PC-9 (cell line): ENCODE measurements at regions not wholly inside any gene's neighbourhood (a gene's known extent, or its start where the extent isn't known, plus 50 kb on each side); places are given as distances from the start of the nearest gene placed in this dataset.

Experiments used
- BruUV-seq: library from RNA; stranded (reverse); fragments of 400-500 nt; replicated peaks from 2 replicates; lab custom pipeline; 2021; lab: Mats Ljungman, UMichigan
- CTCF ChIA-PET: fragments of 300-600 bp; sonication (Branson Sonifier 250); formaldehyde crosslinking; loops from one replicate; lab custom pipeline; 2022; ENCODE audit warnings: antibody characterized with exemption; lab: Charles Lee
- POLR2A ChIA-PET: fragments of 300-600 bp; sonication (Branson Sonifier 250); formaldehyde crosslinking; loops from one replicate; lab custom pipeline; 2022; ENCODE audit warnings: antibody characterized with exemption; ENCODE audit not compliant: unreplicated experiment; lab: Charles Lee
- DNase-seq, 2 experiments: peaks; one replicate each; pipeline versions ENCODE4 v3.0.0 to v3.0.0-alpha.2; 2015 to 2022; ENCODE audit warnings: mixed read lengths in 1 of 2
- H2AFZ ChIP-seq: fragments of 200-600 bp; sonication (generic); 2 replicates; pipeline ENCODE4 v1.8.1; 2017; ENCODE audit warnings: antibody characterized with exemption
- H3F3A ChIP-seq: fragments of 200-600 bp; sonication (generic); 2 replicates; pipeline ENCODE4 v1.8.1; 2017; ENCODE audit warnings: antibody characterized with exemption, mild to moderate bottlenecking, low read depth; ENCODE audit not compliant: insufficient read depth
- H3K27ac ChIP-seq: fragments of 200-600 bp; sonication (generic); 2 replicates; pipeline ENCODE4 v1.6.1; 2016; ENCODE audit warnings: mixed run types
- H3K27me3 ChIP-seq: fragments of 200-600 bp; sonication (generic); 2 replicates; pipeline ENCODE4 v1.6.1; 2016; ENCODE audit warnings: low read depth, mixed run types; ENCODE audit not compliant: insufficient read depth
- H3K36me3 ChIP-seq: fragments of 200-600 bp; sonication (generic); 2 replicates; pipeline ENCODE4 v1.6.1; 2016; ENCODE audit warnings: low read depth, mixed run types
- H3K4me1 ChIP-seq: fragments of 200-600 bp; sonication (generic); replicated peaks from 2 replicates; pipeline ENCODE4 v1.6.1; 2016; ENCODE audit warnings: mixed run types; ENCODE audit not compliant: insufficient read depth
- H3K4me2 ChIP-seq: fragments of 200-600 bp; sonication (generic); 2 replicates; pipeline ENCODE4 v1.6.1; 2017; ENCODE audit warnings: mixed run types
- H3K4me3 ChIP-seq: fragments of 200-600 bp; sonication (generic); 2 replicates; pipeline ENCODE4 v1.6.1; 2016; ENCODE audit warnings: mixed run types
- H3K79me2 ChIP-seq: fragments of 200-600 bp; sonication (generic); 2 replicates; pipeline ENCODE4 v1.6.1; 2017; ENCODE audit warnings: low read depth, mixed run types
- H3K9me2 ChIP-seq: fragments of 200-600 bp; sonication (generic); 2 replicates; pipeline ENCODE4 v1.8.1; 2017; ENCODE audit warnings: mild to moderate bottlenecking; ENCODE audit not compliant: insufficient read depth
- H3K9me3 ChIP-seq: fragments of 200-600 bp; sonication (generic); 2 replicates; pipeline ENCODE4 v1.8.1; 2016; ENCODE audit warnings: low read depth; ENCODE audit not compliant: insufficient read depth
- H4K20me1 ChIP-seq: fragments of 200-600 bp; sonication (generic); 2 replicates; pipeline ENCODE4 v1.8.1; 2017; ENCODE audit not compliant: insufficient read depth
- CTCF ChIP-seq: fragments of 200-600 bp; sonication (generic); conservative IDR thresholded peaks from 2 replicates; pipeline ENCODE4 v1.6.1; 2017; ENCODE audit warnings: mixed run types, antibody characterized with exemption, mild to moderate bottlenecking, moderate library complexity
- EZH2 ChIP-seq: fragments of 200-600 bp; sonication (generic); IDR thresholded peaks from 2 replicates; pipeline ENCODE4 v1.8.0; 2017; ENCODE audit warnings: antibody characterized with exemption, low read depth
- intact Hi-C: fragments of 100-400 bp; cut with micrococcal nuclease; formaldehyde crosslinking; loops from one replicate; pipeline ENCODE4 v1.10.0; 2022; ENCODE audit not compliant: unreplicated experiment

DNA sequence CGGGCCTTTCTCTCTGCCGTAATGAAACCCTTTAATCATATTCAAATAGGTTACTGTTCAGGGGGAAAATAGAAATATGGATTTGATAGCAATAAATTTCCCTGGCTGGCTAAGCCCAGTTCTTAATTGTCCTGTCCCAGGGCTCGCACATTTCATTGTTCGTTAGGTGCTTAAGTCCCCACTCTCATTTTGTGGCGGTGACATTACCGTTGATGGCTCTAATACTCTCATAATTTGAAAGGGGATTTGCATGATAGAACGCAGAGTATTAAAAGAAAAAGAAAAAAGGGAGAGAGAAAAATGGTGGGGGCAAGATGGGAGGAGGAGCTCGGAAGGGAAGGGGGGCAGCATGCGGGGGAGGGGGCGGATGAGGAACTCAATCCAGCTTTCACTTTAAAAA is 79.1 kb upstream of the FOXP4 start:
- DNase-seq = no peak
- H3K4me2 ChIP-seq = no peak overlapping the region
- ChIA-PET POLR2A (no interaction called here), CTCF (no interaction called here)
- H3K36me3 ChIP-seq = no peaks in the 10 kb centered on the region
- H3K9me2 ChIP-seq = no peaks in the 10 kb centered on the region
- no peaks in the 10 kb centered on the region for H3K4me1 ChIP-seq
- no peaks in the 10 kb centered on the region for H4K20me1 ChIP-seq
- H3K79me2 ChIP-seq = no peaks in the 10 kb centered on the region
- H3F3A ChIP-seq = no peaks in the 10 kb centered on the region
- H3K9me3 ChIP-seq = no peaks in the 10 kb centered on the region
- no peak overlapping the region for H3K4me3 ChIP-seq
- H3K27me3 ChIP-seq = peaks cover 24% of the 10 kb centered on the region; the same call in 1 of the 2 replicates
- no peak overlapping the region for H2AFZ ChIP-seq
- intact Hi-C loops = no loop called here
- TF ChIP-seq CTCF = no peak
- TF ChIP-seq EZH2 = no peak
- no peak overlapping the region for H3K27ac ChIP-seq
- no TSS peak for BruUV-seq

- intact Hi-C loops = no loop called here
- no peak for TF ChIP-seq EZH2
- TF ChIP-seq CTCF = no peak
These were observed 78.4 kb upstream of the FOXP4 start for GRCh38 chr6:41467627-41468404.

DNA sequence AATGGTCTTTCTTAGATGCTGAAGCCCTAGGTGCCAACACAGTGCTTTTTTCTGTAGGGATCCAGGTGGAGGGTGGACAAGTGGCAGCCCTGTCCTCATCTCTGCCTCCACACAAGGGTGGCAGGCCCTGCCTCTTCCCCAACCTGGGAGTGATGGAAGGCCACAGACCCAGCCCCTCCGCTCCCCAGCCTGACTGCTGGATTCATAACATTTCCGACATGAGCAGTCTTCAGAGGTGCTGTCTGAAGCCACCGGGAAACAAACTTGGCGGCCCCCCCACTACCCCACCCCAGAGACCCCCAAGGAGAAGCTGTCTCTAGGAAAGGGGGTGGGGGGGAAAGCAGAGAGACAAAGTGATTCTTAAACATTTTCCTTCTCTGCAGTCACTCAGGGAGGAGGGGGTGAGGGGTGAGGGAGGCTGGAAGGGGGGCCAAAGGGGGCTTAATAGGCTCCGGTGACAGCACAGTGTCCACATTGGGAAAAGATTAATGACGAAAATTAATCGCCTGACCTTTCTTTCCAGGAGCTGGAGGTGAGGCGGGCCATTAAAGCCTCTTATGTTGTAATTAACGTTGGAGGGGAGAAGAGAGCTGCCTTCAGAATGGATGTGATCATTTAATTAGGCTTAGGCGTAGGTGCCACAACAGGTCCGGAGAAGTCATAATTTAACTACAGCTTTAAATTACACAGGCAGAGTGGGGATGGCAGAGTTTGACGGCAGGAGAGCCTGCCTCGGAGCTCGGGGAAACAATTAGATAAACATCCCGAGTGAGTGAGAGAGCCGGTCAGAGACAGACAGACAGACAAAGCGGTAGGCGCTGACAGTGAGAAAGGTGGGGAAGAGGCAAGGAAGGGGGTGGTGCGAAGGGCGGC is 76.8 kb upstream of the FOXP4 start:
- Histone ChIP-seq H3F3A (no peaks in the 10 kb centered on the region), H3K4me1 (no peaks in the 10 kb centered on the region), H3K4me2 (no peak overlapping the region), H3K9me2 (no peaks in the 10 kb centered on the region), H4K20me1 (no peaks in the 10 kb centered on the region), H3K9me3 (no peaks in the 10 kb centered on the region), H3K27ac (no peak overlapping the region), H3K36me3 (no peaks in the 10 kb centered on the region), H3K79me2 (no peaks in the 10 kb centered on the region), H2AFZ (no peak overlapping the region), H3K4me3 (no peak overlapping the region), H3K27me3 (peaks cover 21% of the 10 kb centered on the region; the same call in 1 of the 2 replicates)
- TF ChIP-seq EZH2 (no peak), CTCF (no peak)
- intact Hi-C loops = loop anchor here (2.0 kb wide), 1 partner anchor 77 kb away; the partner anchor contains the start of gene FOXP4
- DNase-seq = no peak
- BruUV-seq = no TSS peak
- ChIA-PET CTCF (interaction anchor here (0.6 kb wide), 1 partner anchor 31 kb away, joined by 8 read pairs; no protein-coding TSS in a partner anchor), POLR2A (no interaction called here)

More at GRCh38 chr6:41467627-41468404, 78.4 kb upstream of the FOXP4 start:
- ChIA-PET CTCF (no interaction called here), POLR2A (no interaction called here)
- H3K27me3 ChIP-seq = peaks cover 24% of the 10 kb centered on the region; the same call in 1 of the 2 replicates
- no peak overlapping the region for H3K4me3 ChIP-seq
- no peaks in the 10 kb centered on the region for H3K9me3 ChIP-seq
- H3K4me2 ChIP-seq = no peak overlapping the region
- no peaks in the 10 kb centered on the region for H3K79me2 ChIP-seq
- BruUV-seq = no TSS peak
- no peaks in the 10 kb centered on the region for H3F3A ChIP-seq
- H4K20me1 ChIP-seq = no peaks in the 10 kb centered on the region
- no peak for DNase-seq
- no peaks in the 10 kb centered on the region for H3K36me3 ChIP-seq
- H3K4me1 ChIP-seq = no peaks in the 10 kb centered on the region
- H3K9me2 ChIP-seq = no peaks in the 10 kb centered on the region
- no peak overlapping the region for H2AFZ ChIP-seq
- H3K27ac ChIP-seq = no peak overlapping the region
